ENCODE measurements at regions not wholly inside any gene's neighbourhood (a gene's known extent, or its start where the extent isn't known, plus 50 kb on each side); places are given as distances from the start of the nearest gene placed in this dataset.
A peak's percentile ranks its signal among the peaks of the same experiment; 100 is the strongest.

- peaks cover 6 to 9% of the 10 kb centered on the region in 2 donors for H3K4me1 ChIP-seq
- in situ Hi-C loops (cut with MboI; ENCODE audit: low sequenced_read_pairs in 4 of 4) (no loop called here), intact Hi-C loops (cut with DNase I; ENCODE audit: low total_unique reads) (no loop called here)
- TF ChIP-seq, protein P1, sequence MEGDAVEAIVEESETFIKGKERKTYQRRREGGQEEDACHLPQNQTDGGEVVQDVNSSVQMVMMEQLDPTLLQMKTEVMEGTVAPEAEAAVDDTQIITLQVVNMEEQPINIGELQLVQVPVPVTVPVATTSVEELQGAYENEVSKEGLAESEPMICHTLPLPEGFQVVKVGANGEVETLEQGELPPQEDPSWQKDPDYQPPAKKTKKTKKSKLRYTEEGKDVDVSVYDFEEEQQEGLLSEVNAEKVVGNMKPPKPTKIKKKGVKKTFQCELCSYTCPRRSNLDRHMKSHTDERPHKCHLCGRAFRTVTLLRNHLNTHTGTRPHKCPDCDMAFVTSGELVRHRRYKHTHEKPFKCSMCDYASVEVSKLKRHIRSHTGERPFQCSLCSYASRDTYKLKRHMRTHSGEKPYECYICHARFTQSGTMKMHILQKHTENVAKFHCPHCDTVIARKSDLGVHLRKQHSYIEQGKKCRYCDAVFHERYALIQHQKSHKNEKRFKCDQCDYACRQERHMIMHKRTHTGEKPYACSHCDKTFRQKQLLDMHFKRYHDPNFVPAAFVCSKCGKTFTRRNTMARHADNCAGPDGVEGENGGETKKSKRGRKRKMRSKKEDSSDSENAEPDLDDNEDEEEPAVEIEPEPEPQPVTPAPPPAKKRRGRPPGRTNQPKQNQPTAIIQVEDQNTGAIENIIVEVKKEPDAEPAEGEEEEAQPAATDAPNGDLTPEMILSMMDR (IDR thresholded peaks at IDR 0.05 in 4 of 5, conservative IDR thresholded peaks at IDR 0.05 in 1 of 5), result no peak
- no peak for TF ChIP-seq POLR2A (IDR thresholded peaks at IDR 0.05)
- peak in 1 of 2 donors; percentile 13 for DNase-seq
- peak overlapping the region in 1 of 4 donors; percentile 62 for H3K27ac ChIP-seq
- no peak overlapping the region for H3K4me3 ChIP-seq
- no peaks in the 10 kb centered on the region for H3K9me3 ChIP-seq
- ATAC-seq, result peak in 1 of 2 donors; percentile 33
- H3K36me3 ChIP-seq, result no peaks in the 10 kb centered on the region
- no peaks in the 10 kb centered on the region for H3K27me3 ChIP-seq
These were observed 149.4 kb upstream of the TARS1 start for GRCh38 chr5:33291216-33292000.

DNA sequence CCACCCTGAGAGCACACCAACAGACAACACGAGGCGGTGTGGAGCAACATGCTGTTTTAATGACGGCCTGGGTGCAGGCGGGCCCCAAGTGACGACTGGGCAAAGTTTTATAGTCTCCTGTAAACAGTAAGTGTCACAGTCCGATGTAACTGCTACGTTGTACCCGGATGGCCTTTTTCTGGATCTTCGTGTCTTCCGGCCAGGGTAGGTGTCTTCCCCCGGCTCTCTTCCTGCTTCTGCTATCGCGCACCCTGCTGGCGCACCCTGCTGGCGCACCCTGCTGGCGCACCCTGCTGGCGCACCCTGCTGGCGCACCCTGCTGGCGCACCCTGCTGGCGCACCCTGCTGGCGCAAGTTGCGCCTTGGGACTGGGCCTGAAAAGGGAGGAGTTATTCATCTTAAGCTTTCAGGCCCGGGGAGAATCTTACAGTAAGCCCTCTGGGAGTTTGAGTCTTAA lies 143.0 kb upstream of the TARS1 start:
- in situ Hi-C loops (cut with MboI; ENCODE audit: low sequenced_read_pairs in 4 of 4), result no loop called here
- TF ChIP-seq, protein P1 (IDR thresholded peaks at IDR 0.05 in 4 of 5, conservative IDR thresholded peaks at IDR 0.05 in 1 of 5), result no peak
- no peak for TF ChIP-seq POLR2A (IDR thresholded peaks at IDR 0.05)
- intact Hi-C loops (cut with DNase I; ENCODE audit: low total_unique reads), result no loop called here
- no peak for ATAC-seq
- DNase-seq, result no peak
- no peak overlapping the region for H3K4me3 ChIP-seq
- no peaks in the 10 kb centered on the region for H3K36me3 ChIP-seq
- peaks cover 0 to 3% of the 10 kb centered on the region in 2 donors for H3K4me1 ChIP-seq
- no peak overlapping the region for H3K27ac ChIP-seq
- no peaks in the 10 kb centered on the region for H3K9me3 ChIP-seq
- no peaks in the 10 kb centered on the region for H3K27me3 ChIP-seq

DNA sequence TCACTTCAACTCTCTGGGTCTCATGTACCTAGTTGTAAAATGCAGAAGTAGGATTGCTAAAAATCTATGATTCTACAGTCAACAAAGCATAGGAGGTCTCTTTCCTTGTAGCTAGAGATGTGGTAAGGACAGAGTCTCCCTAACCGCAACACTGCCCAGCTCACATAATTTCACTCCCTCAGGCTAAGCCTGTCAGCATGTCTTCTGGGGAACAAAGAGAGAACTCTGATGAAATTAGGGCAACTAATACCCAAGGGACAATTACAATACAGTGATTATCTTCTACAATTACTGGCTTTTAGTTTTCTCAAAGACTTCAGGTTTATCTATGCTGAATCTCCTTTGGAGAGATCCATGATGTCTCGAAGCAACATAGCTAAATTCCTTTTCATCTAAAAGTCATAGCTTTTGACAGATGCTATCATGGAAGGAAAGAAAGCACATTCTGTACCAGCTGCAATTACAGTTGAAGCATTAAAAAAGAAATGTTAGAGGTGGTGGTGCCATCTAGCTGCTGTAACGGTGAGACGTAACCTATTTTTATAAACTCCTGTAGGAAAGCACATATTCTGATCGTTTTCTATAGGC lies 141.1 kb upstream of the TARS1 start:
- H3K27me3 ChIP-seq, result no peaks in the 10 kb centered on the region
- H3K27ac ChIP-seq, result no peak overlapping the region
- ATAC-seq (no peak), DNase-seq (no peak)
- intact Hi-C loops (cut with DNase I; ENCODE audit: low total_unique reads) (loop anchor here (5.0 kb wide), 1 partner anchor 592 kb away; no protein-coding TSS in a partner anchor), in situ Hi-C loops (cut with MboI; ENCODE audit: low sequenced_read_pairs in 4 of 4) (no loop called here)
- TF ChIP-seq POLR2A (IDR thresholded peaks at IDR 0.05), result no peak
- TF ChIP-seq, protein P1 (IDR thresholded peaks at IDR 0.05 in 4 of 5, conservative IDR thresholded peaks at IDR 0.05 in 1 of 5), result peak in 3 of 5 experiments; percentile 14 to 49 (median 27)
- no peaks in the 10 kb centered on the region for H3K36me3 ChIP-seq
- H3K9me3 ChIP-seq, result no peaks in the 10 kb centered on the region
- H3K4me1 ChIP-seq, result peaks cover 0 to 3% of the 10 kb centered on the region in 2 donors
- no peak overlapping the region for H3K4me3 ChIP-seq

- no peak overlapping the region for H3K27ac ChIP-seq
- no peak for DNase-seq
- intact Hi-C loops (cut with DNase I; ENCODE audit: low total_unique reads), result loop anchor here (5.0 kb wide), 1 partner anchor 593 kb away; no protein-coding TSS in a partner anchor
- no peak overlapping the region for H3K4me3 ChIP-seq
- no peak for ATAC-seq
- H3K27me3 ChIP-seq, result no peaks in the 10 kb centered on the region
- H3K9me3 ChIP-seq, result no peaks in the 10 kb centered on the region
- no peak for TF ChIP-seq POLR2A (IDR thresholded peaks at IDR 0.05)
- TF ChIP-seq, protein P1 (IDR thresholded peaks at IDR 0.05 in 4 of 5, conservative IDR thresholded peaks at IDR 0.05 in 1 of 5), result no peak
- H3K36me3 ChIP-seq, result no peaks in the 10 kb centered on the region
- peaks cover 0 to 3% of the 10 kb centered on the region in 2 donors for H3K4me1 ChIP-seq
- in situ Hi-C loops (cut with MboI; ENCODE audit: low sequenced_read_pairs in 4 of 4), result no loop called here
These were observed 140.5 kb upstream of the TARS1 start for GRCh38 chr5:33300209-33300742.
